Liver (tissue), 8 donors: ENCODE measurements at regions not wholly inside any gene's neighbourhood (a gene's known extent, or its start where the extent isn't known, plus 50 kb on each side); places are given as distances from the start of the nearest gene placed in this dataset.

Experiments used
- DNase-seq: peaks from one replicate; pipeline ENCODE4 v3.0.0-alpha.2; 2017; ENCODE audit warnings: low spot score
- H3K27ac ChIP-seq, 2 donors: one replicate each; pipeline ENCODE4 v1.7.0; 2013; ENCODE audit warnings: inconsistent platforms in 2 of 2, low read length in 2 of 2, control low read depth in 1 of 2, low read depth in 1 of 2, mild to moderate bottlenecking in 1 of 2
- H3K27me3 ChIP-seq, 4 donors: one replicate each; pipeline versions ENCODE4 v1.6.1 to v1.7.0; 2013; ENCODE audit warnings: low read length in 3 of 4, inconsistent platforms in 1 of 4, mild to moderate bottlenecking in 1 of 4, moderate library complexity in 1 of 4; ENCODE audit not compliant: control insufficient read depth in 4 of 4, insufficient read depth in 4 of 4
- H3K36me3 ChIP-seq, 4 donors: one replicate each; pipeline versions ENCODE4 v1.6.1 to v1.7.0; 2013; ENCODE audit warnings: low read length in 3 of 4, mild to moderate bottlenecking in 3 of 4, low read depth in 1 of 4, moderate library complexity in 1 of 4; ENCODE audit not compliant: control insufficient read depth in 4 of 4, insufficient read depth in 3 of 4
- H3K4me1 ChIP-seq, 4 donors: one replicate each; pipeline versions ENCODE4 v1.6.1 to v1.7.0; 2013; ENCODE audit warnings: low read length in 3 of 4, mild to moderate bottlenecking in 3 of 4, moderate library complexity in 1 of 4; ENCODE audit not compliant: control insufficient read depth in 4 of 4, insufficient read depth in 4 of 4
- H3K4me3 ChIP-seq, 3 donors: one replicate each; pipeline versions ENCODE4 v1.6.1 to v1.7.0; 2013; ENCODE audit warnings: low read length in 3 of 3, control low read depth in 1 of 3, low read depth in 1 of 3, mild to moderate bottlenecking in 1 of 3
- H3K9ac ChIP-seq, 2 donors: one replicate each; pipeline ENCODE4 v1.7.0; 2013; ENCODE audit warnings: low read length in 2 of 2, mild to moderate bottlenecking in 2 of 2, moderate library complexity in 2 of 2, control low read depth in 1 of 2, low read depth in 1 of 2
- H3K9me3 ChIP-seq, 4 donors: one replicate each; pipeline versions ENCODE4 v1.6.1 to v1.7.0; 2013; ENCODE audit warnings: low read length in 3 of 4; ENCODE audit not compliant: control insufficient read depth in 4 of 4
- ATF3 ChIP-seq: IDR thresholded peaks from 2 replicates; pipeline ENCODE4 v1.6.1; 2016; ENCODE audit warnings: antibody characterized with exemption
- CTCF ChIP-seq: fragments of 150-350 bp; IDR thresholded peaks from 2 replicates; pipeline ENCODE4 v1.5.1; 2017; ENCODE audit warnings: improper control_type of control experiment, low read depth, low read length; ENCODE audit not compliant: missing input control
- EGR1 ChIP-seq, 2 donors: IDR thresholded peaks; 2 replicates each; pipeline ENCODE4 v1.6.1; 2016 to 2018; ENCODE audit warnings: antibody characterized with exemption in 2 of 2, low read depth in 2 of 2
- FOXA1 ChIP-seq: IDR thresholded peaks from 2 replicates; pipeline ENCODE4 v1.6.1; 2016; ENCODE audit warnings: antibody characterized with exemption
- FOXA2 ChIP-seq: IDR thresholded peaks from 2 replicates; pipeline ENCODE4 v1.6.1; 2016; ENCODE audit warnings: antibody characterized with exemption
- GABPA ChIP-seq, 2 donors: IDR thresholded peaks in 1 of 2; conservative IDR thresholded peaks in 1 of 2; 2 replicates each; pipeline ENCODE4 v1.6.1; 2016; ENCODE audit warnings: antibody characterized with exemption in 2 of 2, mild to moderate bottlenecking in 1 of 2, moderate library complexity in 1 of 2
- HNF4A ChIP-seq, 2 donors: conservative IDR thresholded peaks; 2 replicates each; pipeline ENCODE4 v1.6.1; 2016; ENCODE audit warnings: antibody characterized with exemption in 2 of 2, mild to moderate bottlenecking in 2 of 2
- HNF4G ChIP-seq: IDR thresholded peaks from 2 replicates; pipeline ENCODE4 v1.6.1; 2016; ENCODE audit warnings: antibody characterized with exemption
- JUND ChIP-seq, 2 donors: IDR thresholded peaks; 2 replicates each; pipeline ENCODE4 v1.6.1; 2016; ENCODE audit warnings: antibody characterized with exemption in 2 of 2
- MAX ChIP-seq: IDR thresholded peaks from 2 replicates; pipeline ENCODE4 v1.6.1; 2016; ENCODE audit warnings: antibody characterized with exemption
- NR2F2 ChIP-seq: IDR thresholded peaks from 2 replicates; pipeline ENCODE4 v1.6.1; 2016; ENCODE audit warnings: antibody characterized with exemption
- RAD21 ChIP-seq, 2 donors: IDR thresholded peaks; 2 replicates each; pipeline ENCODE4 v1.6.1; 2016; ENCODE audit warnings: antibody characterized with exemption in 2 of 2, mild to moderate bottlenecking in 2 of 2
- REST ChIP-seq: IDR thresholded peaks from 2 replicates; pipeline ENCODE4 v1.6.1; 2016; ENCODE audit warnings: antibody characterized with exemption, mild to moderate bottlenecking
- RXRA ChIP-seq, 2 donors: IDR thresholded peaks; 2 replicates each; pipeline ENCODE4 v1.6.1; 2017 to 2018; ENCODE audit warnings: antibody characterized with exemption in 2 of 2, mild to moderate bottlenecking in 1 of 2
- SP1 ChIP-seq: IDR thresholded peaks from 2 replicates; pipeline ENCODE4 v1.6.1; 2018; ENCODE audit warnings: antibody characterized with exemption, mild to moderate bottlenecking
- TAF1 ChIP-seq: conservative IDR thresholded peaks from 2 replicates; pipeline ENCODE4 v1.6.1; 2016; ENCODE audit warnings: antibody characterized with exemption, mild to moderate bottlenecking
- YY1 ChIP-seq: IDR thresholded peaks from 2 replicates; pipeline ENCODE4 v1.6.1; 2016; ENCODE audit warnings: antibody characterized with exemption, mild to moderate bottlenecking
- ZBTB33 ChIP-seq: IDR thresholded peaks from 2 replicates; pipeline ENCODE4 v1.6.1; 2016; ENCODE audit warnings: antibody characterized with exemption
- WGBS: extraction: QIAGEN DNeasy Blood & Tissue Kit; methylation state at CpG from one replicate; pipeline ENCODE4 v1.1.7; 2013; 5-methylcytosine and 5-hydroxymethylcytosine counted together
- donor health status: healthy.
- donor health status: healthy.
- donor health status: healthy.
- donor health status: healthy.
- donor health status: healthy.

GRCh38 chr14:56903304-56903969 lies 93.2 kb upstream of the OTX2 start:
- Histone ChIP-seq H3K36me3 (no peaks in the 10 kb centered on the region), H3K4me1 (no peaks in the 10 kb centered on the region), H3K9me3 (no peaks in the 10 kb centered on the region), H3K9ac (no peak overlapping the region), H3K4me3 (no peak overlapping the region), H3K27ac (no peak overlapping the region), H3K27me3 (peaks cover 0 to 4% (median 0%) of the 10 kb centered on the region in 4 donors)
- DNase-seq: no peak
- WGBS: 46% methylated on average over 6 of the region's 6 CpGs
- TF ChIP-seq REST (no peak), YY1 (no peak), GABPA (IDR thresholded peaks at IDR 0.05 in 1 of 2, conservative IDR thresholded peaks at IDR 0.05 in 1 of 2) (no peak), FOXA1 (no peak), FOXA2 (no peak), RAD21 (IDR thresholded peaks at IDR 0.05) (no peak), ZBTB33 (no peak), SP1 (no peak), CTCF (no peak), RXRA (IDR thresholded peaks at IDR 0.05) (no peak), EGR1 (IDR thresholded peaks at IDR 0.05; ENCODE audit: low read depth in 2 of 2) (no peak), TAF1 (no peak), NR2F2 (no peak), HNF4A (conservative IDR thresholded peaks at IDR 0.05) (no peak), JUND (IDR thresholded peaks at IDR 0.05) (no peak), HNF4G (no peak), ATF3 (no peak), MAX (no peak)
